H1 (cell line): ENCODE measurements at regions not wholly inside any gene's neighbourhood (a gene's known extent, or its start where the extent isn't known, plus 50 kb on each side); places are given as distances from the start of the nearest gene placed in this dataset.

Experiments used
- RNF2 ChIP-seq: fragments of 200-900, 300-1000 bp; sonication (generic); IDR thresholded peaks from 2 replicates; pipeline ENCODE4 v1.7.1; 2016; ENCODE audit warnings: borderline replicate concordance, low read depth, mild to moderate bottlenecking, antibody characterized with exemption, low read length; ENCODE audit not compliant: poor library complexity, severe bottlenecking; ENCODE audit errors: missing control alignments

DNA sequence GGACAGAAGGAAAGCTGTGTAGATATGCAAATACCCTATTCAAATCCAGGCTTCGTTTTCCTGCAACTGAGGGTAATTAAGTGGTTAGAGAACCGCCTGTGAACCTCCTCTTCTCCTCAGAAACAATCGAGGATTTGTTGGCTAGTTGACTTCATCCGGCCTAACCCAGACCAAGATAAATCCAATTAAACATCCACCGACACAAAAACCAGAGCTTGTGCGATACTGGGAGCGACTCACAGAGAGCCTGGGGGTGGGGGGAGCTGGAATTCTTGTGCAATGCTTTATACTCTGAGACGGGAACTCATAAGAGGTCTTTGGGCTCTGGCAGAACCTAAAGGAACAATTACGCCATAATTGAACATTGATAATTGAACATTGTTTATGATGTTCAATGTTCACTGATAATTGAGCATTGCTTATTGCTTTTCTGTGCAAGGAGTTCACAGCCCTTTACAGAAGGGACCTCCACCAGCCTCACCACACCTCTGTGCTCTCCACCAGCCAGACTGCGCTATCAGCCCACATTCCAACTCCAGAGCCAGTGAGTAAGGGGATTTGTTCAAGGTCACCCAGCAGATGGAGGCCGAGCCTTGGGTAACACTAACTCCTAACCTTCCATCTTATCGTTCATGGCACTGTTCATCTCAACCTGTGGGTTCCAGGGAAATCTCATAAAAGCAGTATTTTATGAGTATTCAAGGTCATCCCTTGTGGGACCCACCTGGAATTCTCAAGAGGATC is 429.6 kb upstream of the JARID2 start (continued):
- no peak for TF ChIP-seq RNF2
- TF ChIP-seq, all 59 proteins: peak for 0
